Activated CD4-positive, alpha-beta T cell treated with anti-CD3 and anti-CD28 coated beads, Interleukin-2, Interleukin-4, amounts not matched to agents 100 ng/mL and 50 ng/mL, durations not matched to agents 16 hours and 8 hours (primary cell): ENCODE measurements at regions not wholly inside any gene's neighbourhood (a gene's known extent, or its start where the extent isn't known, plus 50 kb on each side); places are given as distances from the start of the nearest gene placed in this dataset.

Source experiments
- DNase-seq: peaks from one replicate; pipeline ENCODE4 v3.0.0-alpha.2; 2020; ENCODE audit warnings: low spot score

DNA sequence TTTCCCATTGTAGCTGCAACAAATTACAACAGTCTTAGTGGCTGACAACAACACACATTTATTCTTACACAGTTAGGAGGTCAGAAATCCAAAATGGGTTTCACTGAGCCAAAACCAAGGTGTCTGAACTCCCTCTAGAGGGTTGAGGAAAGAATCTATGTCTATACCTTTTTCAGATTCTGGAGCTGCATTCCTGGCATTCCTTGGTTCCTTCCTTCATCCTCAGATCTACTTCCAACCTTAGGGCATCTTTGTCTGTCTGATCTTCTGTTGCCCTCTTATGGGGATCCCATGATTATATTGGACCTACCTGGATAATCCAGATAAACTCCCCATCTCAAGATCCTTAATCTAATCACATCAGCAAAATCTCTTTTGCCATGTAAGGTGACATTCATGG, 540.9 kb upstream of the MAP3K7 start:
- no peak for DNase-seq

- no peak for DNase-seq
Observed at GRCh38 chr6:91126876-91127275, 540.0 kb upstream of the MAP3K7 start.

GRCh38 chr6:91117550-91117949, 530.7 kb upstream of the MAP3K7 start:
- no peak for DNase-seq

DNA sequence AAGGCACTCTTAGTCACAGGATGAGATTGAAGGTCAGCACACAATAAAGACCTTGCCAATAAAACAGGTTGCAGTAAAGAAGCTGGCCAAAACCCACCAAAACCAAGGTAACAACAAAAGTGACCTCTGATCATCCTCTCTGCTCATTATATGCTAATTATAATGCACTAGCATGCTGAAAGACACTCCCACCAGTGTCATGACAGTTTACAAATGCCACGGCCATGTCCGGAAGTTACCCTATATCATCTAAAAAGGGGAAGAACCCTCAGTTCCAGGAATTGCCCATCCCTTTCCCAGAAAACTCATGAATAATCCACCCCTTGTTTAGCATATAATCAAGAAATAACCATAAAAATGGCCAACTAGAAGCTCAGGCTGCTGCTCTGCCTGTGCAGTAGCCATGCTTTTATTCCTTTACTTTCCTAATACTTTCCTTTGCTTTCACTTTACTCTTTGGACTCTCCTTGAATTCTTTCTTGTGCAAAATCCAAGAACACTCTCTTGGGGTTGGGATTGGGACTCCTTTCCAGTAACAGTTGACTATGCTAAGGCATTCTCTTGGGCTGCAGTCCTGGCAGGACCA, 527.3 kb upstream of the MAP3K7 start:
- DNase-seq: no peak

- no peak for DNase-seq
Observed at GRCh38 chr6:91106083-91106482, 519.2 kb upstream of the MAP3K7 start.

DNA sequence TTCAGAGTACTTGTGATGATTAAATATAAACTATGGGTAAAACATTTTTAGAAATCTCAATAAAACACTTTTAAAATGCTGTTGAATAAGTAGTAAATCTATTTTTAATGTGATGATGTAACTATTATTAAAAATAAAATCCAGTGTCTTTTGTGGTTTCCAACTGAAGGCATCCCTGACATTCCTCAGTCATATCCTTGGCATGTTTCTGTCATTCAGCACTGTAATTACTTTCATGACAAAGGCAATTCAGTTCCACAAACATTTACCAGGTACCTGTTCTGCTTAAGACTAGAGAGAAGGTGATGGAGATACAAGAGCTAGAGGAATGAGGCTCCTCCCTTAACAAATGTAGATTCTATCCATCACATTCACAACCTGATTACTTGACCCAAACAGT, 518.7 kb upstream of the MAP3K7 start:
- DNase-seq: no peak

- no peak for DNase-seq
Observed at GRCh38 chr6:91099479-91099878, 512.6 kb upstream of the MAP3K7 start.

DNA sequence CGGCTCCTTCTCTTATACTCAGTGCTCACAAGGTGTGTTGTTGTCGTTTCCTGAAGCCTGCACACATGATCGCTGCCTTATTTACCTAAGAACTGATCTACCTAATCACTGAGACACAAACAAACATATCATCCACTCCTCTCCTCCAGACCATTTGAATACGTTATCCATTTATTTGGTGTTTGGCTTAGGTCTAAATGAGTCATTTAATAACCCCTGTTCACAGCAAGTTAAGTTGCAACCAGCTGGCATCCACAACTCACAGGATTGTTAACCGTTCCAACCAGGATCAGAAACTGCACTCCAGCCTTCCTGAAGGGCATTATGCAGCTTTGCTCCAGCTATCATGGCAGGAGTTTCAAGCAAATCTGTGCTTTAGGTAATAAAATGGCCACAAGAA, 511.1 kb upstream of the MAP3K7 start:
- DNase-seq: no peak

GRCh38 chr6:91097364-91097763, 510.5 kb upstream of the MAP3K7 start:
- no peak for DNase-seq

DNA sequence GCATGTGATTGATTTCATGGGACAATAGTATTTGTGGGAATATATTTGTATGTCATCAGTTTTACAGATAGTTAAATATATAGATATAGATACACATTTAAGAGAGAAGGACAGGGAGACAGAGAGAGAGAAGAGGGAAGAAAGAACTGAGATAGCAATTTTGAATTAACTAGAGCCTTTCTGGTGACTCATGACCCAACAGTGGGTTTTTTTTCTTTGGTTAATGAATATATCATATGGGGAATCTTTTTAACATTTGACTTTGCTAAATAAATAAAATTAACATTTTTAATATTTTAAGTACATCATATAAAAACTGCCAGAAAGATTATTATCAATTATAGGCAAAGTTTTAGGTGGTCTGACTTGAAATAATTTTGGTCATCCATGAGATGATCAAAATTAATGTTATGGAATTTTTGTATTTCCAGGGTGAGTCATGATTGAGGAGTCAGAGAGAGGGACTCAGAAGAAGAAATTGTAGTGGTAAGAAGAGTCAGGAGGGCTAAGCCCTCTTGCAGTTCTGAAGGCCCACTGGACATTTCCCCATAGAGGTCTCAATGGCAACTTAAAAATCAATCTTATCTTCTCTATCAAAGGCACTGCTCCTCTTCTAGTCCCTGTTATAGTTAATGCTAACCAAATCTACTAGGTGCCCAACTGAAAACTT, 508.1 kb upstream of the MAP3K7 start:
- no peak for DNase-seq

GRCh38 chr6:91094341-91094740, 507.5 kb upstream of the MAP3K7 start:
- no peak for DNase-seq

DNA sequence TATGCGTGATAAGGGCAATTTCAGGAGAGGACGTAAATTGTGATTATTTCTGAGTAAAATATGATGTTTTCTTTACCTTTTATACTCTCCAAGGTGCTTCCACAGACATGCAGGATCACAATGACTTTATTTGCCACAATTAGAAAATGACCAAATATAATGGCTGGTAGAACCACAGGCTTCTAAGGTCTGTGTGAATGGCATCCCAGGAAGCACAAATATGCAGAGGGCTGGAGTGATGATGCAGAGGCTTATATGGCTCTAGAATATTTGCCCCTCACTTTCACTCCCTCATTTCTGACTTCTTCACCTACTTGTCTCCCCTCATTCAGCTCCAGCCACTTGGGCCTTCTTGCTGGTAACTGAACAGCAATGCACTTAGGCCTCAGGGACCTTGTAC, 502.1 kb upstream of the MAP3K7 start:
- no peak for DNase-seq

GRCh38 chr6:91088515-91088914, 501.6 kb upstream of the MAP3K7 start:
- no peak for DNase-seq

- no peak for DNase-seq
Observed at GRCh38 chr6:91087908-91088307, 501.0 kb upstream of the MAP3K7 start.

DNA sequence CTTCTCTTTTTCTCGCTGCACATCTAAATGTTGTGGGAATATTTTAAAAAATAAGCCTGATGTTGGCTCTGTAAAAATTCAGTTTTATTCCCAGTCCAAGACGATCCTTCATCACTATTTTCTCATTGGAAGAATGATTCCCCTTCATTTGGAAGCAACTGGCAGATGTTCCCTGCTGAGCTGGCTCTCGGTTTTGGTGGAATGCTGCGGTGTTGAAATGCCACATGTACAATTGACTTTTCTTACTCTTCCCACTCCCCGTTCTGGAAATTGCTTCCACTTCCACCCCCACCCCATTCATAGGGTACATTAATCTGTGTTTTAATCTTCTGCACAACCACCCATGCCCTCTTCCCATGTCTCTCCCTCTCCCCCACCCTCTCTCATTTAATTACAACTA, 496.3 kb upstream of the MAP3K7 start:
- no peak for DNase-seq

GRCh38 chr6:91082311-91082832, 495.5 kb upstream of the MAP3K7 start:
- DNase-seq: no peak

GRCh38 chr6:91081452-91082067, 494.7 kb upstream of the MAP3K7 start:
- peak; percentile 41 for DNase-seq

DNA sequence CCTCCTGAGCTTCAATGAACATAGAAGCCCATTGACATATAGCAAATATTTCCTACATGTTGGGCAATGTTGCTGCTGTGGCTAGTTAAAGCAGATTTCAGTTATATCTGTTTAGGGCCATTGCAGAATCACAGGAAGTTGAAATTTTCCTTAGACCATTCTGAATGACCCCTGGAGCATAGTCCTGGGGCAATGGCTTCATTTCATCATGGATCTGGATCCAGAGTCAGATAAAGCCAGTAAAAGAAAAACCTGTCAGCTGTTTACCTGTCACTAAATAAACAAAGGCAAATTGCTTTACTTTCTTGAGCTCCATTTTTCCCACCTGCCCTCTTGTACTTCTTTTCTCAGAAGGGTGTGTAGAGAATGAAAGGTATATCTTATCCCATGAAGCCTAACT, 494.0 kb upstream of the MAP3K7 start:
- no peak for DNase-seq

DNA sequence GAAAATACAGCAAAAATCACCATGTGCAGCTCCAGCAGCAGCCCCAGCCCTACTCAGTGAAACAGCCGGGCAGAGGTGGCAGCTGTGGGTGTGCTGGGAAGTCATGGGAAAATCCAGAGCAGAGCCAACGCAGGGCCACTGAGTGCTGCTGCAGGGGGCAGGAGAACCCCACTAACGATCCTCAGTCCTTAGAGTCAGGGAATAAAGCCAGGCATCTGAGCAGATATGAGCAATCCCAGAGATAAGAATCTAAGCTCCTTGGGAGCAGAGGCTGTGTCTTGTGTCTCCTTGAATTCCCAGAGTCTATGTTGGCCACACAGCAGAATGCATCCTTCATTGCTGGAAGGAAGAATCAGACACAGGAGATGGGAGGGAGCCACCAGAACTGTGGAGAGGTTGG, 493.1 kb upstream of the MAP3K7 start:
- no peak for DNase-seq

DNA sequence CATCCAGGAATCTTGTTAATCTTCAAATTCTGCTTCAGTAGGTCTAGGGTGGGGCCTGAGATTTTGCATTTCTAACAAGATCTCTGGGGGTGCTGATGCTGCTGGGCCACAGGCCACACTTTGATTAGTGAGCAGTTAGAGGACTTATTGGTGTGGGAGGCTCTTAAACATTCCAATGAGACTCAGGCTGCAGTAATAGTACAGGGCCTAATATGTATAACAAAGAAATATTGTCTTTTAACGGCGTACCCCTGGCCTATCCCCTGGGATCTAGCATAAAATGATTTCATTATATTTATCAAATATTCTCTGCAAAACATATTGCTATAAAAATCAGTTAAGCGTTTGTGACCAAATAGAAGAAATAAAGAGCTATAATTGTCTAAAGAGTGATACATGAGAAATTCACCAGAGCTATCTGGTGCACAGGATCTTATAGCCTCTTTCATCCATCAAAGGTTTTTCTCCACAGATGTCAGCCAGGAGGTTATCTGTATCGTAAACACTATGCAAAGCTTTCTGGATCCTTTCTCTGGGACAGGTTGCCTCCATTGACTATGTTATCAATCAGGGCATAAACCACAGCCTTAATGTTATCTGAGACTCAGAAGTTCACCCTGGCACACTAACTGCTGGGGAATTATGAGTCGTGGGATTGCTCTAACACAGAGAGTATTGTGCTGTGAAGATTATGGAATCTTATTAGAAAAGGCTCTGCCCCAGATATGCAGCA, 488.5 kb upstream of the MAP3K7 start:
- DNase-seq: no peak

DNA sequence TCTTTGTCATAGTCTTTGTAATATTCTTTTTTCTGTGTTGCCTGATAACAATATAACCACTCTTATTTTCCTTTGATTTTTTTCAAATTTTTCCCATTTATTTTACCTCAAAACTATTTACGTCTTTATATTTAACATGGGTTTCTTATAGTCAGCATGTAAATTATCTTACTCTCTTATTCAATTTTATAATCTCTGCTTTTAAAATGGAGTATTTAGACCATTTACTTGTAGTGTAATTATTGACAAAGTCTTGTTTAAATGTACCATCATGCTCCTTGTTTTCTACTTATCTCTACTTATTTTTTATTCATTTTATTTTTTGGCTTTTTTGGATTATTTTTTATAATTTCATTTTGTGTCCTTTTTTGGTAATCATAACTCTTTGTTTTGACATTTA, 476.5 kb upstream of the MAP3K7 start:
- DNase-seq: no peak

DNA sequence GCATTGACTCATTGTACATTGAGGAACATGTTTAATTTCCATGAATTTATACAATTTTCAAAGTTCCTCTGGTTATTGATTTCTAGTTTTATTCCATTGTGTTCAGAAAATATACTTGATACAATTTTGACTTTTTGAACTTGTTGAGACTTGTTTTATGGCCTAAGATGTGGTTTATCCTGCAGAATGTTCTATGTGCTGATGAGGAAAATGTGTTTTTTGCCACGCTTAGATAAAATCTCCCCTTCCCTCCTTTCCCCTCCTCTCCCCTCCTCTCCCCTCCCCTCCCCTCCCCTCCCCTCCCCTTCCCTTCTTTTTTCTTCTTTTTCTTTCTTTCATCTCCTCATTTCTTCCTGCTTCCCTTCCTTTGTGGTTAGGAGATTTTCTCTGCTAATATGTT, 470.8 kb upstream of the MAP3K7 start:
- DNase-seq: no peak

- no peak for DNase-seq
Observed at GRCh38 chr6:91055959-91056358, 469.1 kb upstream of the MAP3K7 start.
